NT2/D1 (cell line): ENCODE measurements at regions not wholly inside any gene's neighbourhood (a gene's known extent, or its start where the extent isn't known, plus 50 kb on each side); places are given as distances from the start of the nearest gene placed in this dataset.

Experiments used
- YY1 ChIP-seq: IDR thresholded peaks from 2 replicates; pipeline ENCODE4 v1.6.1; 2011; ENCODE audit not compliant: insufficient read length, insufficient read depth
- ZNF274 ChIP-seq: IDR thresholded peaks from 2 replicates; pipeline ENCODE4 v1.6.1; 2011; ENCODE audit warnings: mild to moderate bottlenecking, low read depth, low read length

GRCh38 chr17:73826872-73827228 lies 182.6 kb upstream of the SDK2 start:
- TF ChIP-seq YY1: no peak
- TF ChIP-seq ZNF274: no peak
